HEK293T (cell line): ENCODE measurements at regions not wholly inside any gene's neighbourhood (a gene's known extent, or its start where the extent isn't known, plus 50 kb on each side); places are given as distances from the start of the nearest gene placed in this dataset.
"Not testable (repeated sequence)": the region's sequence is repeated elsewhere in the genome, so short reads cannot be mapped to it uniquely, and the experiment has no call there.

Experiments
- CTCF ChIA-PET: fragments of 350-600 bp; formaldehyde crosslinking; extraction: SDS; loops from one replicate; lab custom pipeline; 2021; ENCODE audit warnings: antibody characterized with exemption, inconsistent platforms; lab: Yijun Ruan, JAX
- POLR2A ChIA-PET: fragments of 350-600 bp; formaldehyde crosslinking; extraction: SDS; loops from one replicate; lab custom pipeline; 2020; ENCODE audit warnings: antibody characterized with exemption, inconsistent platforms; lab: Yijun Ruan, JAX
- DNase-seq: peaks from one replicate; pipeline ENCODE4 v3.0.0; 2012; ENCODE audit warnings: mixed read lengths; ENCODE audit errors: extremely low spot score
- ARNT ChIP-seq: fragments of 450-650 bp; IDR thresholded peaks from 2 replicates; pipeline ENCODE4 v1.6.1; 2017; ENCODE audit warnings: mild to moderate bottlenecking
- BHLHE40 ChIP-seq: fragments of 450-650 bp; IDR thresholded peaks from 2 replicates; pipeline ENCODE4 v1.6.1; 2016; ENCODE audit warnings: mild to moderate bottlenecking, moderate library complexity, borderline replicate concordance
- CTBP1 ChIP-seq: fragments of 450-650 bp; IDR thresholded peaks from 2 replicates; pipeline ENCODE4 v1.6.1; 2016; ENCODE audit warnings: borderline replicate concordance
- ELF4 ChIP-seq: fragments of 450-650 bp; IDR thresholded peaks from 2 replicates; pipeline ENCODE4 v1.6.1; 2017; ENCODE audit warnings: antibody characterized with exemption
- FOXA1 ChIP-seq: fragments of 450-650 bp; IDR thresholded peaks from 2 replicates; pipeline ENCODE4 v1.6.1; 2016; ENCODE audit warnings: mild to moderate bottlenecking
- FOXK2 ChIP-seq: fragments of 450-650 bp; IDR thresholded peaks from 2 replicates; pipeline ENCODE4 v1.6.1; 2016; ENCODE audit warnings: mild to moderate bottlenecking
- FOXM1 ChIP-seq: fragments of 450-650 bp; IDR thresholded peaks from 2 replicates; pipeline ENCODE4 v1.6.1; 2017; ENCODE audit warnings: mild to moderate bottlenecking, borderline replicate concordance
- HDGF ChIP-seq: fragments of 450-650 bp; IDR thresholded peaks from 2 replicates; pipeline ENCODE4 v1.6.1; 2017; ENCODE audit warnings: antibody characterized with exemption, borderline replicate concordance
- L3MBTL2 ChIP-seq: fragments of 450-650 bp; conservative IDR thresholded peaks from 2 replicates; pipeline ENCODE4 v1.6.1; 2016; ENCODE audit warnings: mild to moderate bottlenecking
- LEF1 ChIP-seq: fragments of 450-650 bp; IDR thresholded peaks from 2 replicates; pipeline ENCODE4 v1.6.1; 2017; ENCODE audit warnings: mild to moderate bottlenecking, borderline replicate concordance
- NFRKB ChIP-seq: fragments of 450-650 bp; IDR thresholded peaks from 2 replicates; pipeline ENCODE4 v1.6.1; 2016; ENCODE audit warnings: mild to moderate bottlenecking, moderate library complexity
- PKNOX1 ChIP-seq: fragments of 450-650 bp; IDR thresholded peaks from 2 replicates; pipeline ENCODE4 v1.6.1; 2016
- SP1 ChIP-seq: fragments of 450-650 bp; IDR thresholded peaks from 2 replicates; pipeline ENCODE4 v1.6.1; 2017
- SUZ12 ChIP-seq: fragments of 450-650 bp; IDR thresholded peaks from 2 replicates; pipeline ENCODE4 v1.6.1; 2016; ENCODE audit warnings: mild to moderate bottlenecking
- TARDBP ChIP-seq: fragments of 450-650 bp; IDR thresholded peaks from 2 replicates; pipeline ENCODE4 v1.6.1; 2016
- ZNF384 ChIP-seq: fragments of 450-650 bp; IDR thresholded peaks from 2 replicates; pipeline ENCODE4 v1.6.1; 2016

GRCh38 chr4:120202222-120202621, 135.6 kb upstream of the MAD2L1 start:
- DNase-seq: no peak
- ChIA-PET POLR2A (no interaction called here), CTCF (no interaction called here)
- TF ChIP-seq SUZ12: no peak
- TF ChIP-seq CTBP1: no peak
- TF ChIP-seq HDGF: no peak
- no peak for TF ChIP-seq NFRKB
- TF ChIP-seq ELF4: no peak
- TF ChIP-seq FOXK2: no peak
- TF ChIP-seq ZNF384: no peak
- no peak for TF ChIP-seq LEF1
- no peak for TF ChIP-seq FOXA1
- no peak for TF ChIP-seq TARDBP
- TF ChIP-seq FOXM1: no peak

GRCh38 chr4:120200573-120201110, 134.0 kb upstream of the MAD2L1 start:
- CTCF ChIA-PET, DNase-seq, POLR2A ChIA-PET: not testable (repeated sequence)

- ChIA-PET POLR2A (no interaction called here), CTCF (no interaction called here)
- no peak for TF ChIP-seq SUZ12
- TF ChIP-seq CTBP1: no peak
- TF ChIP-seq ZNF384: no peak
- TF ChIP-seq HDGF: no peak
- no peak for TF ChIP-seq L3MBTL2
- no peak for DNase-seq
Observed at GRCh38 chr4:120198411-120198810, 131.8 kb upstream of the MAD2L1 start.

- ChIA-PET POLR2A (no interaction called here), CTCF (no interaction called here)
- TF ChIP-seq FOXM1: no peak
- TF ChIP-seq FOXA1: no peak
- no peak for TF ChIP-seq HDGF
- no peak for TF ChIP-seq ZNF384
- no peak for TF ChIP-seq ARNT
- TF ChIP-seq SUZ12: no peak
- TF ChIP-seq L3MBTL2: no peak
- TF ChIP-seq FOXK2: no peak
- TF ChIP-seq LEF1: no peak
- no peak for TF ChIP-seq BHLHE40
- DNase-seq: no peak
Observed at GRCh38 chr4:120177603-120178002, 111.0 kb upstream of the MAD2L1 start.

- CTCF ChIA-PET: no interaction called here
- no peak for DNase-seq
- TF ChIP-seq CTBP1 (no peak), BHLHE40 (no peak), ARNT (no peak), L3MBTL2 (no peak), FOXA1 (no peak), LEF1 (no peak), FOXM1 (no peak), ZNF384 (no peak), NFRKB (no peak), TARDBP (no peak), SP1 (no peak), ELF4 (no peak), PKNOX1 (no peak)
- POLR2A ChIA-PET: no interaction called here
Observed at GRCh38 chr4:120175272-120175671, 108.6 kb upstream of the MAD2L1 start.

GRCh38 chr4:120163895-120164294, 97.2 kb upstream of the MAD2L1 start:
- CTCF ChIA-PET: no interaction called here
- DNase-seq: no peak
- no peak for TF ChIP-seq ELF4
- no peak for TF ChIP-seq TARDBP
- TF ChIP-seq ZNF384: no peak
- no peak for TF ChIP-seq L3MBTL2
- TF ChIP-seq SP1: no peak
- TF ChIP-seq HDGF: no peak
- no peak for TF ChIP-seq CTBP1
- no peak for TF ChIP-seq FOXK2
- TF ChIP-seq FOXA1: no peak
- POLR2A ChIA-PET: no interaction called here

GRCh38 chr4:120158841-120159463, 92.3 kb upstream of the MAD2L1 start:
- no peak for DNase-seq

GRCh38 chr4:120158046-120158445, 91.4 kb upstream of the MAD2L1 start:
- POLR2A ChIA-PET: no interaction called here
- DNase-seq: no peak
- CTCF ChIA-PET: no interaction called here
- TF ChIP-seq ZNF384: no peak
- no peak for TF ChIP-seq LEF1
- no peak for TF ChIP-seq CTBP1
- no peak for TF ChIP-seq SUZ12
- no peak for TF ChIP-seq ARNT
- TF ChIP-seq FOXM1: no peak
- no peak for TF ChIP-seq NFRKB
- no peak for TF ChIP-seq L3MBTL2
- no peak for TF ChIP-seq FOXA1
- no peak for TF ChIP-seq HDGF

More at GRCh38 chr4:120158841-120159463, 92.3 kb upstream of the MAD2L1 start:
- POLR2A ChIA-PET: no interaction called here
- TF ChIP-seq FOXK2 (no peak), LEF1 (no peak), ARNT (no peak), FOXM1 (no peak), FOXA1 (no peak), CTBP1 (no peak), SP1 (no peak), L3MBTL2 (no peak)
- CTCF ChIA-PET: no interaction called here
